H1 (cell line): ENCODE measurements at regions not wholly inside any gene's neighbourhood (a gene's known extent, or its start where the extent isn't known, plus 50 kb on each side); places are given as distances from the start of the nearest gene placed in this dataset.

Source experiments
- CTCF ChIA-PET: fragments of 300-600 bp; sonication (Branson Sonifier 250); formaldehyde crosslinking; loops from one replicate; lab custom pipeline; 2021; ENCODE audit not compliant: partially characterized antibody; lab: Charles Lee
- POLR2A ChIA-PET: fragments of 300-600 bp; sonication (Branson Sonifier 250); formaldehyde crosslinking; loops from one replicate; lab custom pipeline; 2021; ENCODE audit warnings: inconsistent platforms; ENCODE audit not compliant: partially characterized antibody; lab: Charles Lee
- DNase-seq, 2 experiments: peaks; one replicate each; pipeline versions ENCODE4 v3.0.0 to v3.0.0-alpha.2; 2010 to 2022; ENCODE audit warnings: low spot score in 2 of 2, low read depth in 1 of 2, mixed read lengths in 1 of 2
- FAIRE-seq: peaks from 2 replicates; lab custom pipeline; 2011; peaks lifted over from hg19 to GRCh38; lab: Jason Lieb, UNC
- H2AFZ ChIP-seq: 2 replicates; pipeline ENCODE4 v1.8.1; 2012; ENCODE audit warnings: low read length, inconsistent platforms
- H2AK5ac ChIP-seq: 2 replicates; pipeline ENCODE4 v1.6.1; 2013; ENCODE audit warnings: low read depth, low read length
- H2BK120ac ChIP-seq: replicated peaks from 2 replicates; pipeline ENCODE3; 2013; ENCODE audit warnings: low read depth, low read length, inconsistent platforms
- H2BK12ac ChIP-seq: 2 replicates; pipeline ENCODE4 v1.6.1; 2013; ENCODE audit warnings: low read depth, low read length
- H2BK15ac ChIP-seq: 2 replicates; pipeline ENCODE4 v1.6.1; 2013; ENCODE audit warnings: low read length
- H2BK20ac ChIP-seq: 2 replicates; pipeline ENCODE4 v1.6.1; 2013; ENCODE audit warnings: low read length
- H2BK5ac ChIP-seq: 2 replicates; pipeline ENCODE4 v1.6.1; 2013; ENCODE audit warnings: low read depth, low read length
- H3K14ac ChIP-seq: 2 replicates; pipeline ENCODE4 v1.6.1; 2013; ENCODE audit warnings: inconsistent platforms; ENCODE audit not compliant: insufficient read length
- H3K18ac ChIP-seq: 2 replicates; pipeline ENCODE4 v1.6.1; 2013; ENCODE audit warnings: low read length; ENCODE audit errors: extremely low read depth
- H3K23ac ChIP-seq: 2 replicates; pipeline ENCODE4 v1.6.1; 2013; ENCODE audit warnings: inconsistent platforms; ENCODE audit not compliant: insufficient read length
- H3K23me2 ChIP-seq: 2 replicates; pipeline ENCODE4 v1.6.1; 2013; ENCODE audit warnings: low read depth, low read length
- H3K27ac ChIP-seq: 2 replicates; pipeline ENCODE4 v1.6.1; 2011; ENCODE audit warnings: low read depth, low read length, inconsistent platforms
- H3K27me3 ChIP-seq, 4 experiments: replicated peaks in 1 of 4; 1 replicate in 1 of 4; 2 replicates in 3 of 4; pipeline versions ENCODE4 v1.6.1 to v1.8.1; 2011 to 2013; ENCODE audit warnings: low read length in 3 of 4, mild to moderate bottlenecking in 3 of 4, inconsistent platforms in 2 of 4, mixed read lengths in 2 of 4, moderate library complexity in 1 of 4; ENCODE audit not compliant: control insufficient read depth in 3 of 4, insufficient read depth in 3 of 4; ENCODE audit errors: extremely low read depth in 1 of 4
- H3K36me3 ChIP-seq, 4 experiments: 2 replicates each; pipeline versions ENCODE4 v1.6.1 to v1.8.1; 2011 to 2013; ENCODE audit warnings: mild to moderate bottlenecking in 4 of 4, low read length in 3 of 4, moderate library complexity in 2 of 4, control low read depth in 1 of 4, inconsistent platforms in 1 of 4; ENCODE audit not compliant: insufficient read depth in 4 of 4, control insufficient read depth in 2 of 4
- H3K4ac ChIP-seq: replicated peaks from 2 replicates; pipeline ENCODE3; 2013; ENCODE audit warnings: low read length, low read depth, mixed read lengths, inconsistent platforms; ENCODE audit not compliant: insufficient read length
- H3K4me1 ChIP-seq, 4 experiments: replicated peaks in 1 of 4; 1 replicate in 1 of 4; 2 replicates in 3 of 4; pipeline versions ENCODE4 v1.6.1 to v1.8.1; 2011 to 2013; ENCODE audit warnings: low read length in 3 of 4, inconsistent platforms in 2 of 4, mixed read lengths in 1 of 4; ENCODE audit not compliant: insufficient read depth in 4 of 4, control insufficient read depth in 3 of 4
- H3K4me2 ChIP-seq, 2 experiments: 2 replicates each; pipeline versions ENCODE4 v1.6.1 to v1.8.1; 2011 to 2013; ENCODE audit warnings: low read depth in 2 of 2, low read length in 2 of 2, control low read depth in 1 of 2, inconsistent platforms in 1 of 2, mild to moderate bottlenecking in 1 of 2; ENCODE audit not compliant: insufficient read depth in 1 of 2
- H3K4me3 ChIP-seq, 4 experiments: fragments of 200-600, 300-600 bp in 1 of 4; sonication (generic), shearing (Covaris generic), sonication (Bioruptor Twin) in 1 of 4; 2 replicates each; pipeline versions ENCODE4 v1.5.1 to v1.8.1; 2011 to 2016; ENCODE audit warnings: low read length in 4 of 4, low read depth in 3 of 4, control low read depth in 2 of 4, inconsistent platforms in 2 of 4, mild to moderate bottlenecking in 2 of 4, mixed read lengths in 1 of 4, moderate library complexity in 1 of 4; ENCODE audit not compliant: insufficient read depth in 2 of 4; ENCODE audit errors: extremely low read depth in 1 of 4
- H3K56ac ChIP-seq: replicated peaks from 2 replicates; pipeline ENCODE3; 2013; ENCODE audit warnings: low read depth, mild to moderate bottlenecking, mixed read lengths, low read length, inconsistent platforms; ENCODE audit not compliant: insufficient read length
- H3K79me1 ChIP-seq: 2 replicates; pipeline ENCODE4 v1.6.1; 2013; ENCODE audit warnings: low read depth, low read length, control low read depth
- H3K79me2 ChIP-seq, 2 experiments: 2 replicates each; pipeline versions ENCODE4 v1.6.1 to v1.8.1; 2012 to 2013; ENCODE audit warnings: low read length in 2 of 2, mild to moderate bottlenecking in 2 of 2, inconsistent platforms in 1 of 2; ENCODE audit not compliant: insufficient read depth in 2 of 2, control insufficient read depth in 1 of 2
- H3K9ac ChIP-seq, 4 experiments: replicated peaks in 1 of 4; 1 replicate in 1 of 4; 2 replicates in 3 of 4; pipeline versions ENCODE4 v1.6.1 to v1.8.1; 2011 to 2013; ENCODE audit warnings: low read depth in 3 of 4, low read length in 3 of 4, control low read depth in 2 of 4, mild to moderate bottlenecking in 2 of 4, moderate library complexity in 2 of 4, inconsistent platforms in 1 of 4; ENCODE audit errors: extremely low read depth in 1 of 4
- H3K9me3 ChIP-seq, 2 experiments: 2 replicates each; pipeline versions ENCODE4 v1.6.1 to v1.8.1; 2012 to 2013; ENCODE audit warnings: mild to moderate bottlenecking in 2 of 2, moderate library complexity in 2 of 2, control low read depth in 1 of 2, inconsistent platforms in 1 of 2, low read depth in 1 of 2, low read length in 1 of 2, mixed read lengths in 1 of 2; ENCODE audit not compliant: insufficient read depth in 2 of 2
- H4K20me1 ChIP-seq, 2 experiments: replicated peaks in 1 of 2; 2 replicates each; pipeline versions ENCODE3 to v1.8.1; 2011 to 2013; ENCODE audit warnings: inconsistent platforms in 2 of 2, low read length in 2 of 2, mild to moderate bottlenecking in 1 of 2; ENCODE audit not compliant: insufficient read depth in 2 of 2, control insufficient read depth in 1 of 2
- H4K5ac ChIP-seq: 2 replicates; pipeline ENCODE4 v1.6.1; 2013; ENCODE audit warnings: low read length, low read depth, mixed read lengths, inconsistent platforms; ENCODE audit not compliant: insufficient read length
- H4K8ac ChIP-seq: 2 replicates; pipeline ENCODE4 v1.8.0; 2013; ENCODE audit warnings: mild to moderate bottlenecking, moderate library complexity, low read length, inconsistent platforms; ENCODE audit not compliant: insufficient read depth; ENCODE audit errors: extremely low read depth
- H4K91ac ChIP-seq: replicated peaks from 2 replicates; pipeline ENCODE3; 2013; ENCODE audit warnings: low read length, mixed read lengths, inconsistent platforms; ENCODE audit not compliant: insufficient read length
- SIRT6 ChIP-seq: IDR thresholded peaks from one replicate; pipeline ENCODE4 v1.7.1; 2012; ENCODE audit warnings: low read length, inconsistent platforms
- WGBS, 2 experiments: shearing (Covaris generic) in 1 of 2; methylation state at CpG; one replicate each; pipeline versions ENCODE4 v1.1.6 to v1.1.7; 2013 to 2015; ENCODE audit warnings: low lambda C conversion rate in 2 of 2, mixed read lengths in 2 of 2, inconsistent platforms in 1 of 2, low coverage in 1 of 2, missing lambda C conversion rate in 1 of 2; ENCODE audit not compliant: insufficient replicate concordance in 2 of 2, insufficient coverage in 1 of 2, insufficient read length in 1 of 2; ENCODE audit errors: extremely low coverage in 1 of 2, missing lambda C conversion rate in 1 of 2; 5-methylcytosine and 5-hydroxymethylcytosine counted together

- Histone ChIP-seq H2BK20ac (peak overlapping the region; percentile 91), H3K4me3 (no peak overlapping the region), H4K5ac (no peak overlapping the region), H3K79me2 (no peaks in the 10 kb centered on the region), H3K4me1 (peaks cover 3 to 15% (median 4%) of the 10 kb centered on the region in 4 experiments; a peak in 5 of 7 replicates), H3K27ac (no peak overlapping the region), H3K23me2 (peaks cover 2% of the 10 kb centered on the region; the same call in 1 of the 2 replicates), H4K91ac (peak overlapping the region; percentile 94), H2BK120ac (no peak overlapping the region)
- POLR2A ChIA-PET = interaction anchor here (0.6 to 1.5 kb wide), 5 partner anchors 35 to 55 kb away, joined by 3 to 5 read pairs (median 3); no protein-coding TSS in a partner anchor
- no peak for DNase-seq
- TF ChIP-seq SIRT6 = no peak
- TF ChIP-seq, all 59 proteins: peak for 0
- no peak overlapping the region for H3K4ac ChIP-seq
- no peak overlapping the region for H3K9ac ChIP-seq
- H3K23ac ChIP-seq = no peak overlapping the region
- H3K9me3 ChIP-seq = no peaks in the 10 kb centered on the region
- WGBS, 2 experiments = 96% methylated on average over 16 of the region's 16 CpGs; no CpG with 5 or more reads in 1 of the 2 experiments
- peak overlapping the region; percentile 88; the same call in 1 of the 2 replicates for H2BK15ac ChIP-seq
- H4K8ac ChIP-seq = no peak overlapping the region
- no peak for FAIRE-seq
- H3K4me2 ChIP-seq = no peak overlapping the region
- H2BK5ac ChIP-seq = no peak overlapping the region
- no peak overlapping the region for H2AK5ac ChIP-seq
- no peak overlapping the region for H3K14ac ChIP-seq
- H2AFZ ChIP-seq = no peak overlapping the region
- no peaks in the 10 kb centered on the region for H4K20me1 ChIP-seq
- no peak overlapping the region for H3K18ac ChIP-seq
- H2BK12ac ChIP-seq = peak overlapping the region; percentile 81; the same call in 1 of the 2 replicates
- CTCF ChIA-PET = interaction anchor here (1.1 to 1.9 kb wide), 4 partner anchors 10 to 31 kb away, joined by 3 to 7 read pairs (median 4); no protein-coding TSS in a partner anchor
- H3K36me3 ChIP-seq = no peaks in the 10 kb centered on the region
- no peaks in the 10 kb centered on the region for H3K79me1 ChIP-seq
- H3K27me3 ChIP-seq = no peaks in the 10 kb centered on the region; a peak in 2 of 7 replicates
- no peak overlapping the region for H3K56ac ChIP-seq
These were observed 372.2 kb downstream of the RRAGC start for GRCh38 chr1:38487396-38487795.
